GM18907 (cell line): ENCODE measurements at regions not wholly inside any gene's neighbourhood (a gene's known extent, or its start where the extent isn't known, plus 50 kb on each side); places are given as distances from the start of the nearest gene placed in this dataset.

Experiments
- ATAC-seq: cut with Tn5 transposase; IDR thresholded peaks from one replicate; pipeline ENCODE4 v1.9.1; 2021; ENCODE audit warnings: mild to moderate bottlenecking, moderate library complexity; ENCODE audit not compliant: unreplicated experiment

DNA sequence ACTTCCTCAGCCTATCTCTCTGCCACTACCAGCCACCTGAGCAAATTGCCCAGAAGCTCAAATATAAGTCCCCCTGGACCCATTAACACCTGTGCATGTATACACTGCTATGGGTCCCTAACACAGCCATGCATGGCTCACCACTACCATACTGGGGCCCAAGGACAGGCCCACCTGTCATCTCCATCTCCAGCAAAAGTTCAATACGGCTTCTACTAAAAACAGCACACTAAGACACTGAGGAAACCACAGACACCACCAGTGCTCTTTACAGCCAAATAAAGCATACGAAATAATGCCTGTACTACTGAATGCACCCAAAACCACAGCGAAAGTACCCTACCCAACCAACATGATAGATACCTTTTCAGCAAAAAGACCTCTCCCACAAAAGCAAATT lies 85.6 kb upstream of the GHR start:
- no peak for ATAC-seq

GRCh38 chr5:42338136-42338535 lies 85.1 kb upstream of the GHR start:
- ATAC-seq: no peak

DNA sequence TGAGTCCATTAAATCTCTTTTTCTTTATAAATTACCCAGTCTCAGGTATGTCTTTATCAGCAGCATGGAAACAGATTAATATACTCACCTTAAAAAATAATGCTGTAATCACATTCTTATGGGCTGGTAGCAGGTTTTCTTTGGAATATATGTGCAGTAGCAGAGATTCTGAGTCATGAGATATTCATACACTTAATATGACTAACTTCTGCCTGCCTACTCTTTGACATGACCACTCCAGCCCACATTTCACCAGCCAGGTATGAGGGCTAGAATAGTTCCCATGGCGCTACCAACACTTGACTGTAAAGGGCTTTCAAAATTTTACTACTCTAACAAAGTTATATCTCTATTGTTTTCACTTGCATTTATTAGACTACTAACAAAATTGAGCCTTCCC lies 74.1 kb upstream of the GHR start:
- no peak for ATAC-seq

DNA sequence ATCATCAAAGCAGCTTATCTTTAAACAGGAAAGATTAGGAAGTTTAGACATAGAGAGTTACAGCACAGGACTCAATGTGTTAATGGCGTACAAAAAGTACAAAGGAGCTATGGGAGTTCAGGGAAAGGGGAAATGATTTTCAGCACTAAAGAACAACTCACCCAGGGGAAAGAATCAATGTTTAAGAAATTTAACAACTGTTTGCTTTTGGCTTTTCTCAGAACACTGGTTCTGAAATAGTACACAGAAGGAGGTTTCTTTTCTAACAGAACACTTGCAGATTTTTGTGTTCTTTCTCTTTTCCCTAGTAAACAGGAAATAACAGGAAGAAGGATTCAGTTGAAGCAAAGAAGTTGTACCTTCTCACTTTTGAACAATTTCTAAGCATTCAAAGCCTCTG lies 71.3 kb upstream of the GHR start:
- no peak for ATAC-seq

DNA sequence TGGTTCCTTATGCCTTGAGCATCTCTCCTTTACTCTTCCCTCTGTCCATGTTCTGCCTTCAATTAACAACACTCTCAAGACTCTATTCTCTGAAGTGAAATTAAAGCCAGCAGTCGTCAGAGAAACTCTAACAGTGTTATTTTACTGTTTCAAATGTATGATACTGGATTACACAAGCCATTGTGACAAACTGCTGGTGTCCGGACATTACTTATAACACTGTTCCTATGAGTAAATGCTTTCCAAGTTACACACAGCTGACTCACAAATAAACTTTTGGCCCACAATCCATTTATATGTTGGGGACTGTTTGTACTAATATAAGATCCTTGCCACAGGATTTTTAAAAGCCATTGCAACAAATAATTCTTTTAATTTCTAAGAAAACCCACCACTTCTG lies 63.2 kb upstream of the GHR start:
- ATAC-seq: no peak

DNA sequence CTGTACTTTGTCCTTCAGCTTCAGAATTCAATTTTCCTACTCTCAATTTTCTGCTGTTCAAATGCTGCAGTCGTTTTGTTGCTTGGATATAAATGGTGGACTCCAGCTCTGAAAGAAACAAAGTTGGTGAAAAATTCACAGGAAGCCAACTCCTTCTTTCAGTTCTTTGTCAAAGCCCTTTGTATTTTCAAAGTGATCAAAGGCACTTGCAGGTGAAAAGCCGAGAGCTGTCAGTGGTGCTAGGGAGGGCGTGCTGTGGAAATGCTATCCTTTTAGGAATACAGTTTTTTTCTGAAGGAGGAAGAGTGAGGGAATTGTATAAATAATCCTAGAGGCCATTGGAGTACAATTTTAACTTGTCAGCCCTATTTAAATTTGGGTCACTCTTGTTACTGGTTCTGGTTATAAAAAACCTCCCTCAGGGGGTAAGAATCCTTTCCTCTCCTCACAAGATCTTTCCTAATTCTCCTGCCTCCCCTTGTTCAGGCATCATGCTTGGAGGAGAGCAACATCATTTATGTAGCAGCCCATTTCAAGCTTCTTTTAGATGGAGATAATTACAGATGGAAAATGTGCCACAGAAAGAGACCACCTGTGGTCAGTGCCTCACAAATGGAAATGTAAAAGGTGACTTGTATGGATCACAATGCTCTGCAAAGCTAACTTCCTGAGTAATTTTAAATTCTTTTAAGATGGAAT lies 62.5 kb upstream of the GHR start:
- no peak for ATAC-seq

DNA sequence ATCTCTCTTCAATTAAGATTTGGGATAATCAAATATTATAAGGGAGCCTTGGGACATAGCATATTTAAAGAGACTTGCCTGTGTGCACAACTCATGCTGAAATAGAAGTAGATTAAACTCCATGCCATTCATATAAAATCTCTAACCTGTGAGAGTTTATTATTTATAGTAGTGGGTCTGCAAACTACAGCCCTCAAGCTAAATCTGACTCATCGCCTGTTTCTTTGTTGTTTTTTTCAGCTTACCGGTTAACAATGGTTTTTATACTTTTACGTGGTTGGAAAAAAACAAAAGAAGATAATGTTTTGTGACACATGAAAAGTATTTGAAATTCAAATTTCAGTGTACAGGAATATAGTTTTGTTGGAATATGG lies 61.9 kb upstream of the GHR start:
- ATAC-seq: no peak

GRCh38 chr5:42366051-42366450 lies 57.2 kb upstream of the GHR start:
- no peak for ATAC-seq
